ENCODE measurements at regions not wholly inside any gene's neighbourhood (a gene's known extent, or its start where the extent isn't known, plus 50 kb on each side); places are given as distances from the start of the nearest gene placed in this dataset.

DNA sequence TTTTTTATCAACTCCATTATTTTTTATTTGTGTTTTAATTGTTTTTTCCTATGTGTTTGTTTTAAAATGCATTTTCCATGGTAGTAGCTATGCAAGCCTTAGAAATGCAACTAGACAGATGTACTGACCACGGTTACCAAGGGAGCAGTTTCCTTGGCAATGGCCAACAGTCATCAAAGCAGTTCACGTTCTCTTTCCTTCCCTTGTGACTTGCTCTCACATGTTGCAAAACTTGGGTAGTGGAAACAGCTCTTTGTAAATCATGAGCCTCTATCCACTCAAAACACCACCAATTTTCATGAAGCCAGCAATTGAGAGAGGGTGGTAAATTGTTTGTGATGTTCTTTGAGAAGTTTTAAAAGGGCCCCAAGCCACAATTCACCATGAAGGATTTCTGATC, 499.4 kb upstream of the MDFIC2 start:
- POLR2A ChIA-PET: no interaction called here
- CTCF ChIA-PET: no interaction called here
- no peak for DNase-seq (ENCODE audit: extremely low spot score)
- TF ChIP-seq, protein P1, sequence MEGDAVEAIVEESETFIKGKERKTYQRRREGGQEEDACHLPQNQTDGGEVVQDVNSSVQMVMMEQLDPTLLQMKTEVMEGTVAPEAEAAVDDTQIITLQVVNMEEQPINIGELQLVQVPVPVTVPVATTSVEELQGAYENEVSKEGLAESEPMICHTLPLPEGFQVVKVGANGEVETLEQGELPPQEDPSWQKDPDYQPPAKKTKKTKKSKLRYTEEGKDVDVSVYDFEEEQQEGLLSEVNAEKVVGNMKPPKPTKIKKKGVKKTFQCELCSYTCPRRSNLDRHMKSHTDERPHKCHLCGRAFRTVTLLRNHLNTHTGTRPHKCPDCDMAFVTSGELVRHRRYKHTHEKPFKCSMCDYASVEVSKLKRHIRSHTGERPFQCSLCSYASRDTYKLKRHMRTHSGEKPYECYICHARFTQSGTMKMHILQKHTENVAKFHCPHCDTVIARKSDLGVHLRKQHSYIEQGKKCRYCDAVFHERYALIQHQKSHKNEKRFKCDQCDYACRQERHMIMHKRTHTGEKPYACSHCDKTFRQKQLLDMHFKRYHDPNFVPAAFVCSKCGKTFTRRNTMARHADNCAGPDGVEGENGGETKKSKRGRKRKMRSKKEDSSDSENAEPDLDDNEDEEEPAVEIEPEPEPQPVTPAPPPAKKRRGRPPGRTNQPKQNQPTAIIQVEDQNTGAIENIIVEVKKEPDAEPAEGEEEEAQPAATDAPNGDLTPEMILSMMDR (IDR thresholded peaks at IDR 0.05; ENCODE audit: control extremely low read depth, extremely low read depth, low read depth, missing control alignments): no peak

DNA sequence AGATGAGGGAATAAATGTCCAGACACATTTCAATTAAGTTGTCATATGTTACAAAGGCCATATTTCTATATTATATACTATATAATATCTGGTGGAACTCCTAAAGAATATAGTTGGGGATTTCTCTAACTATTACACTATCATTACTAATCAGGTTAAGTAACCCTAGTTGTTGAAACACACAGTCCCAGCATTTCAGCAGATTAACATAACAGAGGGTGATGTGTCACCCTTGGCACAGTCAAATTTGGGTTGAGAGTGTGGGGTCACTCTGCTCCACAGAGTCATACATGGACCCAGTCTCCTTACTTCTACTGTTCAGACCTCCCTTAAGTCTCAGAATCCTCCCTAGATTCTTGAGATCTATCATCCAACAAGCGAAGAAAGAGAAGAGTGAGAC, 496.4 kb upstream of the MDFIC2 start:
- DNase-seq (ENCODE audit: extremely low spot score): no peak
- ChIA-PET POLR2A (no interaction called here), CTCF (no interaction called here)
- TF ChIP-seq, protein P1 (IDR thresholded peaks at IDR 0.05; ENCODE audit: control extremely low read depth, extremely low read depth, low read depth, missing control alignments): no peak

DNA sequence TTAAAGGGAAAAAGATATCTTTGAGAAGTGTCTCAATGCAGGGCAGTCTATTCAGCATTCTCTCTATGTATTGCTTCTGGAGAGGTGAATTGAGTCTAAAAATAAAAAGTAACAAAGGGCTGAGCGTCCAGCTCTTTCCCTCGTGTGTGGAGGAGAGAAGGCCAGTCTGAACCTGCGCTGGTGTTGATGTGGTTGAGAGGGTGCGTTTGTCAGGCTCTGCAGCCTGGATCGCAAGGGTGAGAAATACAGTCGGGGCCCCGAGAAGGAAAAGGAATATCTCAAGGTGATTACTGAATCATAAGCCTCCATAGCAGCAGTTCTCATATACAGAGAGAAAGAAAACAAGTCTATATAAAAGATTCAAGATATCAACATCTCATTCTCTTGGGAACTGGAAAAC, 494.1 kb upstream of the MDFIC2 start:
- no peak for DNase-seq (ENCODE audit: extremely low spot score)
- TF ChIP-seq, protein P1 (IDR thresholded peaks at IDR 0.05; ENCODE audit: control extremely low read depth, extremely low read depth, low read depth, missing control alignments): no peak
- ChIA-PET CTCF (no interaction called here), POLR2A (no interaction called here)

DNA sequence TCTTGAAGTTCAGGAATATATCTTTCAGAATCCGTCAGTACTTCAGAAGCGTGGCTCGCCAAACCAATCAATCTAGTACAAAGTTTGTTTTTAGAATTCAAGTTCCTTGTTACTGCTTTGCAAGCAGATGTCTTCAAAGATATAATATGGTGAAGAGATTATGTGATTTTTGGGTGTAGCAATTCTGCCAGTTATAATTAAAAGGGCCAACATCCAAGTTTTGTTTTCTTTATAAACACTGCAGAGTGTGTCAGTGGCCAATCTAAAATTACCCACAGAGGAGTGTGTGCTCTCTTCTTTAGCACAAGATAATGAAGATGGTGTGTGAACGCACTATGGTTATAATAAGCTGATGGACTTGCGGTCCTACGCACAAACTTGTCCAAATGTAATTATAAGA, 493.6 kb upstream of the MDFIC2 start:
- TF ChIP-seq, protein P1 (IDR thresholded peaks at IDR 0.05; ENCODE audit: control extremely low read depth, extremely low read depth, low read depth, missing control alignments): no peak
- ChIA-PET POLR2A (no interaction called here), CTCF (no interaction called here)
- DNase-seq (ENCODE audit: extremely low spot score): no peak

DNA sequence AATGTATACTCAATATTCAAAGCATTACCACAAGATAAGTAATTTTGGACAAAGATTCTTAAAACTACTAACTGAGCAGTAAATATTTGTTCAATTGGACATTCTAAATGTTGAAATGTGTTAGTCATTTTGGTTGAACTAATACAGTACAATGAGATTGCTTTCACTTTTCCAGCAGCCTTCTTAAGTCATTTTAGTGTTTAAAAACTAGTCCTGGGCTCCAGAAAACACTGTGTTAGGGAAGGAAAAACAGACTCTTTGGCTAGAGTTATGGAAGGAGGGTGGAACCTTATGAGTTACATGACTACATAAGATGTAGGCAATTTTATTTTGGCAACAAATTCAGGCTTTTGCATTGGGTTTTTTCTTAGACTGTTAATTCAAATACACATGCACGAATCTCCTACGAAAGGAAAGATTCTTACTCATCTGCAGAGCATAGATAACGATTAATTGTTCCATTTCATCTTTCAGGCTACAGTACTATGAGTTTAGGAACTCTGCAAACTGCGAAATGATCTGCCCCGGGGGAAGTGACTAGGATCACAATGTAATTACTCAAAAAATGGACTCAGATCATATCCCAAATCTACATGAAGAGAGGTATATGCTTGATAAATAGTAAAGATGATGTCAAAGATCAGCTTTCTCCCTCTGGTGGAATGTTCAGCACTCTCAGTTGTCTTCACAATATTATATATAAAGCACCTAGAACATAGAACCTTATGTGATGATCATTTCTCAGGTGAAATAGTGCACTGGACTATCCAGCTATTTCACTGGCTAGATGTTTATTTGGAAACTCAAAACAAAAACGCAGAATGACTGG, 492.8 kb upstream of the MDFIC2 start:
- ChIA-PET POLR2A (no interaction called here), CTCF (no interaction called here)
- no peak for DNase-seq (ENCODE audit: extremely low spot score)
- TF ChIP-seq, protein P1 (IDR thresholded peaks at IDR 0.05; ENCODE audit: control extremely low read depth, extremely low read depth, low read depth, missing control alignments): no peak

DNA sequence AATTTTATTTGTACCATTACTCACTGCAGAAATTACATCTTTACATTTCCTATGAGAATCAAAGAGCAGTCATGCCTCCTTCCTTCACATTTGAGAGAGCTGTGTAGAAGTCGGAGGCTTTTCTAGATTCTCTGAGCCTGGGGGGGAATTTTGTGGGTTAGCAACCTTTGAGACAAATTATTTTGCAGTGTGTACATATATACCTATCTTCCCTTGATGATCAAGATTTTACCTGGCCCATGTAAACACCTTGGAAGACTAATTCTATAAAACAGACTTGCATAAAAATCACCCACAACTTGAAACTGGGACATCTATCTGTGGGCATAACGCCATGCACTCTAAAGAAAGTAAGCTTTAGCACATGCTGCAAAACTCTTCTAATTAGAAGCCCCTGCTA, 491.5 kb upstream of the MDFIC2 start:
- TF ChIP-seq, protein P1 (IDR thresholded peaks at IDR 0.05; ENCODE audit: control extremely low read depth, extremely low read depth, low read depth, missing control alignments): no peak
- CTCF ChIA-PET: no interaction called here
- no peak for DNase-seq (ENCODE audit: extremely low spot score)
- POLR2A ChIA-PET: no interaction called here
